WTC11 (cell line): ENCODE measurements at regions not wholly inside any gene's neighbourhood (a gene's known extent, or its start where the extent isn't known, plus 50 kb on each side); places are given as distances from the start of the nearest gene placed in this dataset.

Experiments
- ATAC-seq: fragments of 200-7000 bp; cut with Tn5 transposase; 2 replicates; pipeline ENCODE4 v1.10.0; 2021; ENCODE audit warnings: mild to moderate bottlenecking, moderate library complexity
- CTCF ChIA-PET: fragments of 300-600 bp; sonication (Branson Sonifier 250); formaldehyde crosslinking; loops from one replicate; lab custom pipeline; 2021; ENCODE audit warnings: antibody characterized with exemption; lab: Charles Lee
- POLR2A ChIA-PET: fragments of 350-600 bp; sonication (Branson Sonifier 250); formaldehyde crosslinking; loops from one replicate; lab custom pipeline; 2021; ENCODE audit warnings: antibody characterized with exemption; lab: Charles Lee
- DNase-seq: peaks from one replicate; pipeline ENCODE4 v3.0.0; 2021; ENCODE audit warnings: low spot score
- H3K27ac Mint-ChIP-seq: 2 replicates; pipeline ENCODE4 v1.8.0; 2021; ENCODE audit warnings: mixed read lengths
- H3K27me3 Mint-ChIP-seq: 2 replicates; pipeline ENCODE4 v1.8.0; 2021; ENCODE audit warnings: low read depth, mild to moderate bottlenecking, moderate library complexity, mixed read lengths
- H3K36me3 Mint-ChIP-seq: 2 replicates; pipeline ENCODE4 v1.8.0; 2021; ENCODE audit warnings: mixed read lengths
- H3K4me1 Mint-ChIP-seq: 2 replicates; pipeline ENCODE4 v1.8.0; 2022; ENCODE audit warnings: mixed read lengths
- H3K4me3 Mint-ChIP-seq: 2 replicates; pipeline ENCODE4 v1.8.0; 2021; ENCODE audit warnings: mild to moderate bottlenecking, moderate library complexity, mixed read lengths
- H3K9me3 Mint-ChIP-seq: 2 replicates; pipeline ENCODE4 v1.8.0; 2021; ENCODE audit warnings: mixed read lengths
- ATF2 ChIP-seq: sonication (generic); formaldehyde crosslinking; IDR thresholded peaks from 2 replicates; pipeline ENCODE4 v1.8.1; 2022; ENCODE audit warnings: low read depth, missing genetic modification reagents, borderline replicate concordance
- ATF6 ChIP-seq: sonication (generic); formaldehyde crosslinking; IDR thresholded peaks from 2 replicates; pipeline ENCODE4 v1.8.1; 2023; ENCODE audit warnings: mild to moderate bottlenecking, missing genetic modification reagents
- CREM ChIP-seq: sonication (generic); formaldehyde crosslinking; IDR thresholded peaks from 2 replicates; pipeline ENCODE4 v1.8.1; 2022; ENCODE audit warnings: mild to moderate bottlenecking, missing genetic modification reagents, moderate library complexity
- E2F1 ChIP-seq: sonication (generic); formaldehyde crosslinking; IDR thresholded peaks from 2 replicates; pipeline ENCODE4 v1.8.0; 2022; ENCODE audit warnings: mild to moderate bottlenecking, missing genetic modification reagents
- EMX1 ChIP-seq: fragments of 250-450 bp; sonication (Bioruptor Pico); IDR thresholded peaks from 2 replicates; pipeline ENCODE4 v1.8.0; 2021; ENCODE audit warnings: mild to moderate bottlenecking
- ESRRA ChIP-seq: sonication (generic); formaldehyde crosslinking; IDR thresholded peaks from 2 replicates; pipeline ENCODE4 v1.8.1; 2022; ENCODE audit warnings: mild to moderate bottlenecking, missing genetic modification reagents, borderline replicate concordance
- FOXJ3 ChIP-seq: sonication (generic); formaldehyde crosslinking; IDR thresholded peaks from 2 replicates; pipeline ENCODE4 v1.9.0; 2021; ENCODE audit warnings: missing genetic modification reagents, mild to moderate bottlenecking, borderline replicate concordance
- FOXK1 ChIP-seq: sonication (generic); formaldehyde crosslinking; IDR thresholded peaks from 2 replicates; pipeline ENCODE4 v1.8.0; 2022; ENCODE audit warnings: mild to moderate bottlenecking, moderate library complexity, missing genetic modification reagents
- GRHL2 ChIP-seq: fragments of 250-450 bp; sonication (Bioruptor Pico); IDR thresholded peaks from 2 replicates; pipeline ENCODE4 v1.8.0; 2022; ENCODE audit warnings: mild to moderate bottlenecking, moderate library complexity; ENCODE audit not compliant: insufficient replicate concordance, severe bottlenecking
- HMGXB4 ChIP-seq: sonication (generic); formaldehyde crosslinking; IDR thresholded peaks from 2 replicates; pipeline ENCODE4 v1.8.1; 2023; ENCODE audit warnings: mild to moderate bottlenecking, moderate library complexity, missing genetic modification reagents
- IRF1 ChIP-seq: sonication (generic); formaldehyde crosslinking; IDR thresholded peaks from 2 replicates; pipeline ENCODE4 v1.8.0; 2023; ENCODE audit warnings: missing genetic modification reagents
- IRF2 ChIP-seq: sonication (generic); formaldehyde crosslinking; IDR thresholded peaks from 2 replicates; pipeline ENCODE4 v1.8.0; 2022; ENCODE audit warnings: low read depth, missing genetic modification reagents, borderline replicate concordance
- MAX ChIP-seq: sonication (generic); formaldehyde crosslinking; IDR thresholded peaks from 2 replicates; pipeline ENCODE4 v1.8.0; 2022; ENCODE audit warnings: mild to moderate bottlenecking, missing genetic modification reagents
- MYBL2 ChIP-seq: sonication (generic); formaldehyde crosslinking; IDR thresholded peaks from 2 replicates; pipeline ENCODE4 v1.8.1; 2023; ENCODE audit warnings: mild to moderate bottlenecking, moderate library complexity, missing genetic modification reagents
- PRRX2 ChIP-seq: fragments of 250-450 bp; sonication (Bioruptor Pico); IDR thresholded peaks from 2 replicates; pipeline ENCODE4 v1.8.0; 2021; ENCODE audit warnings: mild to moderate bottlenecking
- SOX15 ChIP-seq: fragments of 250-450 bp; sonication (Bioruptor Pico); IDR thresholded peaks from 2 replicates; pipeline ENCODE4 v1.9.0; 2021; ENCODE audit warnings: mild to moderate bottlenecking
- TCF7 ChIP-seq: sonication (generic); formaldehyde crosslinking; IDR thresholded peaks from 2 replicates; pipeline ENCODE4 v1.8.0; 2022; ENCODE audit warnings: mild to moderate bottlenecking, low read depth, missing genetic modification reagents, moderate library complexity
- TEAD1 ChIP-seq: sonication (generic); formaldehyde crosslinking; IDR thresholded peaks from 2 replicates; pipeline ENCODE4 v1.8.0; 2022; ENCODE audit warnings: mild to moderate bottlenecking, missing genetic modification reagents
- TEAD4 ChIP-seq: sonication (generic); formaldehyde crosslinking; IDR thresholded peaks from 2 replicates; pipeline ENCODE4 v1.8.0; 2022; ENCODE audit warnings: mild to moderate bottlenecking, missing genetic modification reagents
- USF1 ChIP-seq: sonication (generic); formaldehyde crosslinking; IDR thresholded peaks from 2 replicates; pipeline ENCODE4 v1.8.0; 2022; ENCODE audit warnings: mild to moderate bottlenecking, missing genetic modification reagents
- ZNF121 ChIP-seq: sonication (generic); formaldehyde crosslinking; IDR thresholded peaks from 2 replicates; pipeline ENCODE4 v1.8.0; 2023; ENCODE audit warnings: missing genetic modification reagents
- ZNF425 ChIP-seq: fragments of 250-450 bp; sonication (Bioruptor Pico); conservative IDR thresholded peaks from 2 replicates; pipeline ENCODE4 v1.9.0; 2021; ENCODE audit warnings: mild to moderate bottlenecking

- H3K4me3 Mint-ChIP-seq, result no peak overlapping the region
- H3K4me1 Mint-ChIP-seq, result no peaks in the 10 kb centered on the region
- POLR2A ChIA-PET, result no interaction called here
- no peak for DNase-seq
- CTCF ChIA-PET, result no interaction called here
- ATAC-seq, result no peak
- no peak for TF ChIP-seq GRHL2 (CRISPR knock-in tag)
- no peak for TF ChIP-seq E2F1
- TF ChIP-seq HMGXB4 (CRISPR knock-in tag), result no peak
- no peak for TF ChIP-seq USF1 (CRISPR knock-in tag)
- TF ChIP-seq MYBL2, result no peak
- TF ChIP-seq IRF1, result no peak
- no peak for TF ChIP-seq ZNF121 (CRISPR knock-in tag)
- TF ChIP-seq ATF2, result no peak
- TF ChIP-seq ZNF425 (CRISPR knock-in tag), result no peak
- TF ChIP-seq CREM, result no peak
- TF ChIP-seq IRF2 (CRISPR knock-in tag), result no peak
- TF ChIP-seq TCF7 (CRISPR knock-in tag), result no peak
- no peak overlapping the region for H3K27ac Mint-ChIP-seq
- H3K36me3 Mint-ChIP-seq, result no peaks in the 10 kb centered on the region
- H3K27me3 Mint-ChIP-seq, result no peaks in the 10 kb centered on the region
- peaks cover 14% of the 10 kb centered on the region for H3K9me3 Mint-ChIP-seq
Measured at GRCh38 chr21:35149698-35150097, 100.6 kb upstream of the RUNX1 start.

GRCh38 chr21:35147439-35147838, 98.3 kb upstream of the RUNX1 start:
- no peak for DNase-seq
- Mint-ChIP-seq H3K36me3 (no peaks in the 10 kb centered on the region), H3K9me3 (peaks cover 14% of the 10 kb centered on the region), H3K4me3 (no peak overlapping the region), H3K27ac (no peak overlapping the region), H3K4me1 (no peaks in the 10 kb centered on the region), H3K27me3 (no peaks in the 10 kb centered on the region)
- ChIA-PET POLR2A (no interaction called here), CTCF (no interaction called here)
- TF ChIP-seq TEAD4 (no peak), FOXK1 (no peak), ESRRA (no peak), EMX1 (CRISPR knock-in tag) (no peak), ATF2 (no peak), MAX (CRISPR knock-in tag) (no peak), SOX15 (CRISPR knock-in tag) (no peak), ATF6 (CRISPR knock-in tag) (no peak), IRF2 (CRISPR knock-in tag) (no peak), USF1 (CRISPR knock-in tag) (no peak), PRRX2 (CRISPR knock-in tag) (no peak), E2F1 (no peak), FOXJ3 (CRISPR knock-in tag) (no peak), TEAD1 (CRISPR knock-in tag) (no peak)
- ATAC-seq, result no peak
